ENCODE measurements at regions not wholly inside any gene's neighbourhood (a gene's known extent, or its start where the extent isn't known, plus 50 kb on each side); places are given as distances from the start of the nearest gene placed in this dataset.

DNA sequence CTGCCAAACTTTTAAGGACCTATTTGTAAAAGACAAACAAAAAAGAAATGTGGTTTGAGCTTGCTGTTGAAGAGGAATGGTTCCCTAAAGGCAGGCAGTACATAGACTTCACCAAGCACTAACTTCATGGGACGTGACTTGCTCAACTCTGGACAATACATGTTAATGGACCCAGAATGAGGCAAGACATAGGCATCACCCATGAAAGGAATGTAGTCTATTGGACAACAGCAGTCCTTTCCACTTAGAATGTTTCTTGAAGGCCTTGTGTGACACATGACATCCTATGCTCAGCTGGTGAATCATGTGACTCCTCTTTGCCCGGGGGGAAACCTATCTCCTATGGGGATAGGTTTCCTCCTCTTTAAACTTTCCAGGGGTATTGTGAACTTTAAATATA is 246.4 kb upstream of the BLID start (continued):
- TF ChIP-seq, protein P1, sequence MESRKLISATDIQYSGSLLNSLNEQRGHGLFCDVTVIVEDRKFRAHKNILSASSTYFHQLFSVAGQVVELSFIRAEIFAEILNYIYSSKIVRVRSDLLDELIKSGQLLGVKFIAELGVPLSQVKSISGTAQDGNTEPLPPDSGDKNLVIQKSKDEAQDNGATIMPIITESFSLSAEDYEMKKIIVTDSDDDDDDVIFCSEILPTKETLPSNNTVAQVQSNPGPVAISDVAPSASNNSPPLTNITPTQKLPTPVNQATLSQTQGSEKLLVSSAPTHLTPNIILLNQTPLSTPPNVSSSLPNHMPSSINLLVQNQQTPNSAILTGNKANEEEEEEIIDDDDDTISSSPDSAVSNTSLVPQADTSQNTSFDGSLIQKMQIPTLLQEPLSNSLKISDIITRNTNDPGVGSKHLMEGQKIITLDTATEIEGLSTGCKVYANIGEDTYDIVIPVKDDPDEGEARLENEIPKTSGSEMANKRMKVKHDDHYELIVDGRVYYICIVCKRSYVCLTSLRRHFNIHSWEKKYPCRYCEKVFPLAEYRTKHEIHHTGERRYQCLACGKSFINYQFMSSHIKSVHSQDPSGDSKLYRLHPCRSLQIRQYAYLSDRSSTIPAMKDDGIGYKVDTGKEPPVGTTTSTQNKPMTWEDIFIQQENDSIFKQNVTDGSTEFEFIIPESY (IDR thresholded peaks at IDR 0.05; ENCODE audit: extremely low read depth, insufficient replicate concordance, low read length) = no peak
- TF ChIP-seq EZH2 (IDR thresholded peaks at IDR 0.05) = no peak
- no peak for TF ChIP-seq JUND (IDR thresholded peaks at IDR 0.05)
- no peak for TF ChIP-seq SIN3A (IDR thresholded peaks at IDR 0.05; ENCODE audit: low read depth)

DNA sequence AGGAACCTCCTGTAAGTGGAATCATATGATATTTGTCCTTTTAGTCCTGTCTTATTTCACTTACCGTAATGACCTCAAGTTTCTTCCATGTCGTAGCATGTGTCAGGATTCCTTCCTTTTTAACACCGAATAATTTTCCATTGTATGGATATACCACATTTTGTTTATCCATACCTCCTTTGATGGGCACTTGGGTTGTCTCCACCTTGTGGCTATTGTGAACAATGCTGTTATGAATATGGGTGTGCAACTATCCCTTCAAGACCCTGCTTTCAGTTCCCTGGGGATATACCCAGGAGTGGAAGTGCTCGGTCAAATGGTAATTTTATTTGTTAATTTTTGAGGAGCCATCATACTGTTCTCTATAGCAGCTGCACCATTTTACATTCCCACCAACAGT is 244.9 kb upstream of the BLID start:
- ATAC-seq = peak; percentile 54; the same call in 1 of the 2 replicates
- TF ChIP-seq POLR2AphosphoS5 (IDR thresholded peaks at IDR 0.05; ENCODE audit: low read depth, low read length) = no peak
- TF ChIP-seq FOSL1 (IDR thresholded peaks at IDR 0.05; ENCODE audit: low read depth) = no peak
- no peak for TF ChIP-seq ZFX (IDR thresholded peaks at IDR 0.05)
- TF ChIP-seq YY1 (IDR thresholded peaks at IDR 0.05; ENCODE audit: extremely low read depth, insufficient replicate concordance, low read depth, low read length) = no peak
- peak; percentile 10 to 44 (median 37); a peak in 5 of 6 replicates for TF ChIP-seq CTCF (IDR thresholded peaks at IDR 0.05 in 2 of 3, conservative IDR thresholded peaks at IDR 0.05 in 1 of 3; ENCODE audit: borderline replicate concordance in 1 of 3, insufficient read depth in 1 of 3, low read depth in 2 of 3, low read length in 2 of 3)
- no peak for TF ChIP-seq MAX (IDR thresholded peaks at IDR 0.05)
- TF ChIP-seq EZH2 (IDR thresholded peaks at IDR 0.05) = no peak
- TF ChIP-seq SIN3A (IDR thresholded peaks at IDR 0.05; ENCODE audit: low read depth) = no peak
- TF ChIP-seq SP1 (IDR thresholded peaks at IDR 0.05; ENCODE audit: low read depth) = no peak
- TF ChIP-seq EGR1 (IDR thresholded peaks at IDR 0.05; ENCODE audit: low read depth) = no peak
- TF ChIP-seq CBX3 (IDR thresholded peaks at IDR 0.05; ENCODE audit: low read depth) = no peak
- TF ChIP-seq ZNF274 (IDR thresholded peaks at IDR 0.05; ENCODE audit: low read depth, low read length) = no peak
- TF ChIP-seq RAD21 (IDR thresholded peaks at IDR 0.05; ENCODE audit: low read depth) = peak; percentile 46
- TF ChIP-seq ELF1 (IDR thresholded peaks at IDR 0.05; ENCODE audit: borderline replicate concordance, low read depth) = no peak
- TF ChIP-seq, protein P1 (IDR thresholded peaks at IDR 0.05; ENCODE audit: extremely low read depth, insufficient replicate concordance, low read length) = no peak
- Histone ChIP-seq H2AFZ (ENCODE audit: low read depth, low read length, poor library complexity, severe bottlenecking) (no peak overlapping the region), H3K9me2 (ENCODE audit: insufficient read depth) (no peaks in the 10 kb centered on the region), H3K27me3 (ENCODE audit: insufficient read depth, low read length) (no peaks in the 10 kb centered on the region), H4K20me1 (ENCODE audit: insufficient read depth) (no peaks in the 10 kb centered on the region), H3K4me3 (replicated peaks in 1 of 2; ENCODE audit: low read depth in 1 of 2, low read length in 2 of 2) (no peak overlapping the region), H3K4me2 (ENCODE audit: low read length) (no peak overlapping the region), H3K36me3 (ENCODE audit: control insufficient read depth in 1 of 2, insufficient read depth in 2 of 2, low read length in 2 of 2) (no peaks in the 10 kb centered on the region), H3K4me1 (ENCODE audit: control insufficient read depth in 1 of 2, insufficient read depth in 2 of 2, low read length in 2 of 2) (no peaks in the 10 kb centered on the region), H3K79me2 (ENCODE audit: insufficient read depth, low read length) (no peaks in the 10 kb centered on the region), H3K27ac (ENCODE audit: low read depth, low read length) (no peak overlapping the region), H3K9me3 (ENCODE audit: control insufficient read depth in 1 of 2, insufficient read depth in 1 of 2, low read depth in 1 of 2, low read length in 2 of 2) (no peaks in the 10 kb centered on the region), H3K9ac (ENCODE audit: low read length) (no peak overlapping the region)
- POLR2A ChIA-PET = no interaction called here
- RAD21 ChIA-PET (ENCODE audit: low non-redundant PET in 1 of 2, low total read pairs in 2 of 2, uncharacterized antibody in 2 of 2, unreplicated experiment in 2 of 2) = no interaction called here
- BruUV-seq (replicated peaks) = no TSS peak
- CTCF ChIA-PET = no interaction called here
- intact Hi-C loops (cut with micrococcal nuclease) = no loop called here
- DNase-seq (ENCODE audit: low read depth, low spot score) = no peak

Measured in HCT116 (cell line).